ENCODE measurements at regions not wholly inside any gene's neighbourhood (a gene's known extent, or its start where the extent isn't known, plus 50 kb on each side); places are given as distances from the start of the nearest gene placed in this dataset.

GRCh38 chr10:16367621-16368292 is 69.1 kb upstream of the PTER start:
- DNase-seq, result no peak

- no peak for DNase-seq
Measured at GRCh38 chr10:16381083-16381482, 55.7 kb upstream of the PTER start.

- DNase-seq, result no peak
Measured at GRCh38 chr10:16384021-16384420, 52.8 kb upstream of the PTER start.

GRCh38 chr10:16386855-16387254 is 50.0 kb upstream of the PTER start:
- DNase-seq, result no peak
